ENCODE measurements at regions not wholly inside any gene's neighbourhood (a gene's known extent, or its start where the extent isn't known, plus 50 kb on each side); places are given as distances from the start of the nearest gene placed in this dataset.

- TF ChIP-seq CTCF (IDR thresholded peaks at IDR 0.05) (no peak), ZFX (IDR thresholded peaks at IDR 0.05; ENCODE audit: borderline replicate concordance) (no peak)
These were observed 992.5 kb upstream of the CITED2 start for GRCh38 chr6:140366991-140367390.
